Activated CD8-positive, alpha-beta memory T cell treated with anti-CD3 and anti-CD28 coated beads for 36 hours (primary cell): ENCODE measurements at regions not wholly inside any gene's neighbourhood (a gene's known extent, or its start where the extent isn't known, plus 50 kb on each side); places are given as distances from the start of the nearest gene placed in this dataset.
"Not testable (repeated sequence)": the region's sequence is repeated elsewhere in the genome, so short reads cannot be mapped to it uniquely, and the experiment has no call there.

Source experiments
- CTCF ChIA-PET: fragments of 350-600 bp; sonication (Branson Sonifier 250); formaldehyde crosslinking; loops from one replicate; lab custom pipeline; 2021; ENCODE audit warnings: antibody characterized with exemption; lab: Charles Lee
- POLR2A ChIA-PET: fragments of 350-600 bp; sonication (Branson Sonifier 250); formaldehyde crosslinking; loops from one replicate; lab custom pipeline; 2021; ENCODE audit warnings: antibody characterized with exemption; lab: Charles Lee

GRCh38 chr6:156448579-156448978 is 328.6 kb upstream of the ARID1B start:
- POLR2A ChIA-PET = no interaction called here
- CTCF ChIA-PET = no interaction called here

GRCh38 chr6:156440688-156441087 is 336.5 kb upstream of the ARID1B start:
- POLR2A ChIA-PET = no interaction called here
- CTCF ChIA-PET = no interaction called here

GRCh38 chr6:156438350-156438923 is 338.7 kb upstream of the ARID1B start:
- POLR2A ChIA-PET = no interaction called here
- CTCF ChIA-PET = no interaction called here

- ChIA-PET POLR2A (no interaction called here), CTCF (no interaction called here)
Observed at GRCh38 chr6:156437121-156437879, 339.9 kb upstream of the ARID1B start.

GRCh38 chr6:156434795-156435190 is 342.4 kb upstream of the ARID1B start:
- ChIA-PET CTCF (no interaction called here), POLR2A (no interaction called here)

GRCh38 chr6:156434049-156434794 is 343.0 kb upstream of the ARID1B start:
- ChIA-PET POLR2A (no interaction called here), CTCF (no interaction called here)

- ChIA-PET CTCF (no interaction called here), POLR2A (no interaction called here)
Observed at GRCh38 chr6:156432543-156432942, 344.6 kb upstream of the ARID1B start.

- POLR2A ChIA-PET = no interaction called here
- CTCF ChIA-PET = interaction anchor here (0.7 kb wide), 1 partner anchor 854 kb away, joined by 5 read pairs; no protein-coding TSS in a partner anchor
Observed at GRCh38 chr6:156430386-156430785, 346.8 kb upstream of the ARID1B start.

- ChIA-PET CTCF (no interaction called here), POLR2A (no interaction called here)
Observed at GRCh38 chr6:156427345-156427744, 349.8 kb upstream of the ARID1B start.

- POLR2A ChIA-PET = no interaction called here
Observed at GRCh38 chr6:156425359-156426020, 351.7 kb upstream of the ARID1B start.

GRCh38 chr6:156423829-156424228 is 353.3 kb upstream of the ARID1B start:
- ChIA-PET CTCF (no interaction called here), POLR2A (no interaction called here)

More at GRCh38 chr6:156425359-156426020, 351.7 kb upstream of the ARID1B start:
- CTCF ChIA-PET = no interaction called here

GRCh38 chr6:156423075-156423474 is 354.1 kb upstream of the ARID1B start:
- ChIA-PET POLR2A (no interaction called here), CTCF (no interaction called here)

- ChIA-PET POLR2A (no interaction called here), CTCF (no interaction called here)
Observed at GRCh38 chr6:156421933-156422332, 355.2 kb upstream of the ARID1B start.

GRCh38 chr6:156421301-156421700 is 355.9 kb upstream of the ARID1B start:
- CTCF ChIA-PET = interaction anchor here (0.6 kb wide), 1 partner anchor 142 kb away, joined by 4 read pairs; no protein-coding TSS in a partner anchor
- POLR2A ChIA-PET = not testable (repeated sequence)

- CTCF ChIA-PET = interaction anchor here (0.6 kb wide), 1 partner anchor 143 kb away, joined by 4 read pairs; no protein-coding TSS in a partner anchor
Observed at GRCh38 chr6:156420172-156420993, 356.8 kb upstream of the ARID1B start.

GRCh38 chr6:156419594-156419993 is 357.6 kb upstream of the ARID1B start:
- CTCF ChIA-PET = no interaction called here
- POLR2A ChIA-PET = no interaction called here

More at GRCh38 chr6:156420172-156420993, 356.8 kb upstream of the ARID1B start:
- POLR2A ChIA-PET = no interaction called here

GRCh38 chr6:156418253-156418652 is 358.9 kb upstream of the ARID1B start:
- POLR2A ChIA-PET = no interaction called here
- CTCF ChIA-PET = no interaction called here

GRCh38 chr6:156416391-156416790 is 360.8 kb upstream of the ARID1B start:
- ChIA-PET POLR2A (no interaction called here), CTCF (no interaction called here)

- ChIA-PET CTCF (no interaction called here), POLR2A (no interaction called here)
Observed at GRCh38 chr6:156413154-156413553, 364.0 kb upstream of the ARID1B start.
